ENCODE measurements at regions not wholly inside any gene's neighbourhood (a gene's known extent, or its start where the extent isn't known, plus 50 kb on each side); places are given as distances from the start of the nearest gene placed in this dataset.

- H3K4me3 ChIP-seq (replicated peaks in 1 of 2; ENCODE audit: low read depth in 1 of 2, low read length in 2 of 2): no peak overlapping the region
- POLR2A ChIA-PET: interaction anchor here (0.7 kb wide), 1 partner anchor 307 kb away, joined by 3 read pairs; no protein-coding TSS in a partner anchor
- no peak overlapping the region for H2AFZ ChIP-seq (ENCODE audit: low read depth, low read length, poor library complexity, severe bottlenecking)
- no peaks in the 10 kb centered on the region for H3K79me2 ChIP-seq (ENCODE audit: insufficient read depth, low read length)
- intact Hi-C loops (cut with micrococcal nuclease): no loop called here
- H3K27ac ChIP-seq (ENCODE audit: low read depth, low read length): no peak overlapping the region
- H3K9me2 ChIP-seq (ENCODE audit: insufficient read depth): no peaks in the 10 kb centered on the region
- peaks cover 0 to 10% of the 10 kb centered on the region in 2 experiments; a peak in 1 of 4 replicates for H3K4me1 ChIP-seq (ENCODE audit: control insufficient read depth in 1 of 2, insufficient read depth in 2 of 2, low read length in 2 of 2)
- no peaks in the 10 kb centered on the region for H3K36me3 ChIP-seq (ENCODE audit: control insufficient read depth in 1 of 2, insufficient read depth in 2 of 2, low read length in 2 of 2)
- no peaks in the 10 kb centered on the region for H4K20me1 ChIP-seq (ENCODE audit: insufficient read depth)
- TF ChIP-seq ZFX (IDR thresholded peaks at IDR 0.05) (no peak), EZH2 (IDR thresholded peaks at IDR 0.05) (no peak), SP1 (IDR thresholded peaks at IDR 0.05; ENCODE audit: low read depth) (no peak), YY1 (IDR thresholded peaks at IDR 0.05; ENCODE audit: extremely low read depth, insufficient replicate concordance, low read depth, low read length) (no peak), ELF1 (IDR thresholded peaks at IDR 0.05; ENCODE audit: borderline replicate concordance, low read depth) (no peak), POLR2AphosphoS5 (IDR thresholded peaks at IDR 0.05; ENCODE audit: low read depth, low read length) (no peak), EZH2phosphoT487 (IDR thresholded peaks at IDR 0.05; ENCODE audit: borderline replicate concordance) (no peak), SRF (IDR thresholded peaks at IDR 0.05; ENCODE audit: low read depth) (no peak), CBX3 (IDR thresholded peaks at IDR 0.05; ENCODE audit: low read depth) (no peak), TCF7L2 (IDR thresholded peaks at IDR 0.05; ENCODE audit: borderline replicate concordance, extremely low read depth, insufficient read depth, insufficient read length) (no peak), SIN3A (IDR thresholded peaks at IDR 0.05; ENCODE audit: low read depth) (no peak), POLR2A (IDR thresholded peaks at IDR 0.05; ENCODE audit: borderline replicate concordance, extremely low read depth, insufficient read depth, insufficient read length) (no peak), CEBPB (IDR thresholded peaks at IDR 0.05; ENCODE audit: low read depth) (no peak)
- TF ChIP-seq, protein P1, sequence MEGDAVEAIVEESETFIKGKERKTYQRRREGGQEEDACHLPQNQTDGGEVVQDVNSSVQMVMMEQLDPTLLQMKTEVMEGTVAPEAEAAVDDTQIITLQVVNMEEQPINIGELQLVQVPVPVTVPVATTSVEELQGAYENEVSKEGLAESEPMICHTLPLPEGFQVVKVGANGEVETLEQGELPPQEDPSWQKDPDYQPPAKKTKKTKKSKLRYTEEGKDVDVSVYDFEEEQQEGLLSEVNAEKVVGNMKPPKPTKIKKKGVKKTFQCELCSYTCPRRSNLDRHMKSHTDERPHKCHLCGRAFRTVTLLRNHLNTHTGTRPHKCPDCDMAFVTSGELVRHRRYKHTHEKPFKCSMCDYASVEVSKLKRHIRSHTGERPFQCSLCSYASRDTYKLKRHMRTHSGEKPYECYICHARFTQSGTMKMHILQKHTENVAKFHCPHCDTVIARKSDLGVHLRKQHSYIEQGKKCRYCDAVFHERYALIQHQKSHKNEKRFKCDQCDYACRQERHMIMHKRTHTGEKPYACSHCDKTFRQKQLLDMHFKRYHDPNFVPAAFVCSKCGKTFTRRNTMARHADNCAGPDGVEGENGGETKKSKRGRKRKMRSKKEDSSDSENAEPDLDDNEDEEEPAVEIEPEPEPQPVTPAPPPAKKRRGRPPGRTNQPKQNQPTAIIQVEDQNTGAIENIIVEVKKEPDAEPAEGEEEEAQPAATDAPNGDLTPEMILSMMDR (IDR thresholded peaks at IDR 0.05 in 2 of 3, conservative IDR thresholded peaks at IDR 0.05 in 1 of 3; ENCODE audit: borderline replicate concordance in 1 of 3, insufficient read depth in 1 of 3, low read depth in 2 of 3, low read length in 2 of 3): no peak
- TF ChIP-seq, protein P2, sequence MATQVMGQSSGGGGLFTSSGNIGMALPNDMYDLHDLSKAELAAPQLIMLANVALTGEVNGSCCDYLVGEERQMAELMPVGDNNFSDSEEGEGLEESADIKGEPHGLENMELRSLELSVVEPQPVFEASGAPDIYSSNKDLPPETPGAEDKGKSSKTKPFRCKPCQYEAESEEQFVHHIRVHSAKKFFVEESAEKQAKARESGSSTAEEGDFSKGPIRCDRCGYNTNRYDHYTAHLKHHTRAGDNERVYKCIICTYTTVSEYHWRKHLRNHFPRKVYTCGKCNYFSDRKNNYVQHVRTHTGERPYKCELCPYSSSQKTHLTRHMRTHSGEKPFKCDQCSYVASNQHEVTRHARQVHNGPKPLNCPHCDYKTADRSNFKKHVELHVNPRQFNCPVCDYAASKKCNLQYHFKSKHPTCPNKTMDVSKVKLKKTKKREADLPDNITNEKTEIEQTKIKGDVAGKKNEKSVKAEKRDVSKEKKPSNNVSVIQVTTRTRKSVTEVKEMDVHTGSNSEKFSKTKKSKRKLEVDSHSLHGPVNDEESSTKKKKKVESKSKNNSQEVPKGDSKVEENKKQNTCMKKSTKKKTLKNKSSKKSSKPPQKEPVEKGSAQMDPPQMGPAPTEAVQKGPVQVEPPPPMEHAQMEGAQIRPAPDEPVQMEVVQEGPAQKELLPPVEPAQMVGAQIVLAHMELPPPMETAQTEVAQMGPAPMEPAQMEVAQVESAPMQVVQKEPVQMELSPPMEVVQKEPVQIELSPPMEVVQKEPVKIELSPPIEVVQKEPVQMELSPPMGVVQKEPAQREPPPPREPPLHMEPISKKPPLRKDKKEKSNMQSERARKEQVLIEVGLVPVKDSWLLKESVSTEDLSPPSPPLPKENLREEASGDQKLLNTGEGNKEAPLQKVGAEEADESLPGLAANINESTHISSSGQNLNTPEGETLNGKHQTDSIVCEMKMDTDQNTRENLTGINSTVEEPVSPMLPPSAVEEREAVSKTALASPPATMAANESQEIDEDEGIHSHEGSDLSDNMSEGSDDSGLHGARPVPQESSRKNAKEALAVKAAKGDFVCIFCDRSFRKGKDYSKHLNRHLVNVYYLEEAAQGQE (IDR thresholded peaks at IDR 0.05; ENCODE audit: low read depth): no peak
- CTCF ChIA-PET: no interaction called here
- no peak for ATAC-seq
- H3K9me3 ChIP-seq (ENCODE audit: control insufficient read depth in 1 of 2, insufficient read depth in 1 of 2, low read depth in 1 of 2, low read length in 2 of 2): no peaks in the 10 kb centered on the region
- DNase-seq (ENCODE audit: low read depth, low spot score): no peak
- H3K4me2 ChIP-seq (ENCODE audit: low read length): no peak overlapping the region
- H3K9ac ChIP-seq (ENCODE audit: low read length): no peak overlapping the region
- no peaks in the 10 kb centered on the region for H3K27me3 ChIP-seq (ENCODE audit: insufficient read depth, low read length)
- no TSS peak for BruUV-seq (replicated peaks)
- RAD21 ChIA-PET (ENCODE audit: low non-redundant PET in 1 of 2, low total read pairs in 2 of 2, uncharacterized antibody in 2 of 2, unreplicated experiment in 2 of 2): no interaction called here
These were observed 98.6 kb upstream of the ATXN3L start for GRCh38 chrX:13418126-13419097.
